ENCODE measurements at regions not wholly inside any gene's neighbourhood (a gene's known extent, or its start where the extent isn't known, plus 50 kb on each side); places are given as distances from the start of the nearest gene placed in this dataset.

DNA sequence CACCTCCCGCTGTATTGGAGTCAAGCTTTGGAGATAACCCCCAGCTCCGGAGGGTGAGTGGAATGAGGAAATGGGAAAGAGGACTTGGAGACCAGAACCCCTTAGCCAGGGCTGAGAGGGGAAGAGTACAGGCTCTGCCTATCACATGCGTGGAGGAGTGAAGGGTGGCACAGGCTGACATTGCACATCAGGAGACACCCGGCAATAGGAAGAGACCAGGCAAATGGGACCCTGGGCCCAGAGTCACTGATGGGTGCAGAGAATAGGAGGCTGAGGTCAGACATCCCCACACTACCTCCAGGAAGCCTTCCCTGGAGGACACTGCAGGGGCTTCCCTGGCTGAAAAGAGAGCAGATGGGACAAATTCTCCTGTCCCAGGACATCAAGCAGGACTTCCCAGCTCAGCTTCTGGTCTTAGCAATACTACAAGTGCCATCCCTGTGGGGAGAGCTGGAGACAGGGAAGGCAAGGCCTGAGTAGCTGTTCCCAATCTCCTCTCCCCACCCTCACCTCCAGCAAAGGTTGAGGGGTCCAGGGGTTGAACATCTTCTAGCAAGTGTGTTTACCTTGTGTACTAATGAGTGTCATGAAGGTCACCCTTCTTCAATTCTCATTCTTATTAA lies 160.7 kb downstream of the BUD13 start:
- DNase-seq (ENCODE audit: low spot score), result no peak
- in situ Hi-C loops (cut with HindIII; ENCODE audit: low sequenced_read_pairs), result no loop called here

DNA sequence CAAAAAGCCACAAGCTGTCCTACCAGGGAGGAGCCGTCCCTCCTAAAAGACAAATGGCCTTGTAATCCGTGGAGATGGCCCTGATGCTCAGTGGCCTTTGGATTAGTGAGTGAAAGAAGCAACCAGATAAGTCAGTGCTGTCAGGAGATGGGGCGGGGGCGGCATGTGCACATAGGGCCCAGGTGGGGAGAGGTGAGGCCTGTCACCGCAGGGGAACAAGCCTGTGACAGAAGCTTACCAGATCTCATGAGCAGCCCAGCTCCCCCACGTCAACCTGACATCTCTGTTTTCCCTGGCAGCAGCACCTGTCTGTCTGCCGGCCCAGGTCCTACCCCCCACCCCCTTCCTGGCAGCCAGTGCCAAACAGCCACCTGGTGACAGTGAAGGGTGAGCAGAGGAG lies 162.6 kb downstream of the BUD13 start:
- peak; percentile 63 for DNase-seq (ENCODE audit: low spot score)
- in situ Hi-C loops (cut with HindIII; ENCODE audit: low sequenced_read_pairs), result no loop called here

- in situ Hi-C loops (cut with HindIII; ENCODE audit: low sequenced_read_pairs), result no loop called here
Measured at GRCh38 chr11:116607027-116607426, 165.8 kb downstream of the BUD13 start.

DNA sequence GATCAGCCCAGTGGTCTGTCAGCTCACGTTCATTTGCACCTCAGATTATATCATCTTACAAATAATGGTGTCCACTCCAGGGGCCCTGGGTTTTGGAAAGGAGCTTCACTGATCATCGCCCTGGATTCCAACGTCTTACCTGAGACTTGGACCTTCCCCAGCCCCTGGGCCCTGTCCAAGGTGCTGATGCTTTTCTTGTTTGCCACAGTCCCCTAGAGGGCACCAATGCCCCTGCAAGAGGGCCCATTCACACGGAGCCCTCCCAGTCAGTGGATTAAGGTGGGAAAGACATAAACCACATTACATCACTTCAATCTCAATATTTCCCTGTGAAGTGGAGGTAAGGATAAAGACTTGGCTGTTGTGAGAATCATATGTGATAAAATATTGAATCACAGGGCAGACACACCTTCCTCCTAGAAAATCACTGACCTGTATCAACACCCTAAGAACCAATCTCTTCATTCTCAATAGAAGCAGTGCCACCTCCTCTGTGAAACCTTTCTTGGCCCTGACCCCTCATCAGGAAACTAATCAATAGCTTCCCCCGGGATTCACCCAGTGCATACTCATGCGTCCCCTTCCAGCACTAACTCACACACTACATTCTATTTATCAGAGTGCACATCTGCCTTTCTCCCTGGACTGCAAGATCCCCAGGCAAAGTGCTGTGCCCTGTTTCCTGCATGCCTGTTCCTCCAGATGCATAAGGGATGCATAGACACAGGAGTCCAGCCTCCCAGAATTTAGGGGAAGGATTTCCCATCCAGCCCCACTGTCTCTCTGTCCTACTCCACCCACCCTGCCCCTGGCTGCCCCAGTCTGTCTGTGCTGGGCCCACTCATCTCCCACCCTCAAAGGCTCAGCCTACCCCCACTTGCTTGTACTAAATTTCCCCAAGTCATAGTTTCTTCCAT lies 167.0 kb downstream of the BUD13 start:
- in situ Hi-C loops (cut with HindIII; ENCODE audit: low sequenced_read_pairs), result no loop called here
- DNase-seq (ENCODE audit: low spot score), result peak; percentile 35

More at GRCh38 chr11:116607027-116607426, 165.8 kb downstream of the BUD13 start:
- DNase-seq (ENCODE audit: low spot score), result no peak

DNA sequence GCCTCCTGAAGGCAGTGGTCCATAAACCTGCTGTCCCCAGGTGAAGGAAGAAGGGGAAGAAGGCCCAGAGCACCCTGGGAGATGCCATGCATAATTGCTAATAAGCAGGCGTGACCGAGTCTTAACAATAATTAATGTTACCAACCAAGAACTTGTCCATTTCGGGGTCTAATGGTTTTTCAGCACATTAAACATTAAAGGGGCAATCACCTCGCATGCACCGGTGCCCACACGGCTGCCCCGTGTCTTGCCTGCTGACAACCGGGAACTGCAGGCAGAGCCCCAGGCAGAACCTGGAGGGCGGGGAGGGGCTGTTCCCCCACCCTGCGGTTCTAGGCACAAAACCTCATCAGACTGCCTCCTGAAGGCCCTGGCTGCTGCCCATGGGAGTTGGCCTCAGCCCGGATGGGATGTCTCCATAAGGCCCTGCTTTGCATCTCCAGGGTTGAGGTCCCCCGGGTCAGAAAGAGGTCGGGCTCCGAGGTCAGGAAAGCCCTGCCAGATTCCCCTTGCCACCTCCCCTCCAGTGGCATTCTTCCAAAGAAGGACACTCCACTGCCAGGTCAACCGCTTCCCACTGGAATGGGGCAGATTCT lies 169.0 kb downstream of the BUD13 start:
- in situ Hi-C loops (cut with HindIII; ENCODE audit: low sequenced_read_pairs), result no loop called here
- DNase-seq (ENCODE audit: low spot score), result no peak

GRCh38 chr11:116602637-116602942 lies 170.2 kb downstream of the BUD13 start:
- no peak for DNase-seq (ENCODE audit: low spot score)
- in situ Hi-C loops (cut with HindIII; ENCODE audit: low sequenced_read_pairs), result no loop called here

- in situ Hi-C loops (cut with HindIII; ENCODE audit: low sequenced_read_pairs), result no loop called here
- DNase-seq (ENCODE audit: low spot score), result no peak
Measured at GRCh38 chr11:116601814-116602636, 170.8 kb downstream of the BUD13 start.

- no peak for DNase-seq (ENCODE audit: low spot score)
Measured at GRCh38 chr11:116600930-116601329, 171.9 kb downstream of the BUD13 start.

DNA sequence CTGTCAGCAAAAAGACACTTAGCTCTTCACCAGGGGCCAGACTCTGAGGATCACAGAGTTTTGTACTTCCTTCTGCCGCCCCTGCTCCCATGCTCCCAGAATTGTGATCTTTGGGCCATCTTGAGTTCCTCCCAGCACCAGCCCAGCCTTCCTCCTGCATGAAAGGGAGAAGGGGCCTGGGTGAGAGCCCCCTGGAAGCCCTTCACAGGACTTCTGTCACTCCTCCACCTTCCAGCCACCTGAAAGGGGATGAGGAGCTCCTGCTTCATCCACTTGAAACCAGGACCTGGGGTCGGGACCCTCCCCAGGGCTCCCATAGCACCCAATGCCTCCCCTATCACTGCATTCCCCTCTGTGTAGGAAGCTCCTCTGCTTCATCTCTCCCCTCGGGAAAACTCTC lies 174.2 kb downstream of the BUD13 start:
- DNase-seq (ENCODE audit: low spot score), result no peak
- in situ Hi-C loops (cut with HindIII; ENCODE audit: low sequenced_read_pairs), result no loop called here

More at GRCh38 chr11:116600930-116601329, 171.9 kb downstream of the BUD13 start:
- in situ Hi-C loops (cut with HindIII; ENCODE audit: low sequenced_read_pairs), result no loop called here

GRCh38 chr11:116598036-116598435 lies 174.8 kb downstream of the BUD13 start:
- in situ Hi-C loops (cut with HindIII; ENCODE audit: low sequenced_read_pairs), result no loop called here
- DNase-seq (ENCODE audit: low spot score), result no peak

DNA sequence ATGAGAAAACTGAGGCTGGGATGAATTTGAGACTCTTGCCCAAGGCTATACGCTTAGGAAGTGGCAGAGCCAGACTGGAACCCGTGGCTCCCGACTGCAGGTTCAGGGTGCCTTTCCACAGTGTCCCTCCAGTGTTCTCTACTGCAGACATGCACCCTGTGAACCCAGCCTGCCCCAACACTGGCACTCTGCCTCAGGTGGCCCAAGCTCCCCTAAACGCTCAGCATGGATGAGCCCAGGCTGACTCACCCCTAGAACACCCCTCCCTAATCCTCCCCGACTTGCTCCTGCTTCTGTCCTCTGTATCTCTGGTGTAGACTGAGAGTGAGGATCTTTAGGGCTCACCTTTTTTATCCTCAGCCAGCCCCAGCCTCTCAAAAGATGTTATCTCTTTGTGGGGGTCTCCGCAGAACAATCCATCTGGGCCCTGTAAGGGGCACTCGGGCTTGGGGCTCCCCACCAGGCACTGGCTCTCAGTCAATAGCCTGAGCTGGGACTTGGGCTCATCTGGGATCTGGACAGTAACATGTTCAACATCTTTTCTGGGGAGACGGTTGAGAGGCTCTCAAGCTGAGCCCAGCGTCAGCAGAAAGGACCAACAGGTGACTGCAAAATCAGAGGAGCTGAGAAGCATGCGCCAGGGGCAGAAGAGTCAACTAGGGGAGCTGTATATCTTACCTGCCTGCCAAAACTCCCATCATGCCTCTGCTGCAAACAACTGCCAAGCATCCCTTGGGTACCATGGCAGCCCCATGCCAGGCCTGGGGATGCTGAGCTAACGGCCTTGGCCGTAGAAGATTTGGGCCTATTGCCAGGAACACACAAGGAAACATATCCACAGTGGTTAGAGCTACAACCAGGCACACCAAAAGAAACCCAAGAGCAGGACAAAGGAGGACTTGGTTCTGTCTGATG lies 176.2 kb downstream of the BUD13 start:
- in situ Hi-C loops (cut with HindIII; ENCODE audit: low sequenced_read_pairs), result no loop called here
- no peak for DNase-seq (ENCODE audit: low spot score)

DNA sequence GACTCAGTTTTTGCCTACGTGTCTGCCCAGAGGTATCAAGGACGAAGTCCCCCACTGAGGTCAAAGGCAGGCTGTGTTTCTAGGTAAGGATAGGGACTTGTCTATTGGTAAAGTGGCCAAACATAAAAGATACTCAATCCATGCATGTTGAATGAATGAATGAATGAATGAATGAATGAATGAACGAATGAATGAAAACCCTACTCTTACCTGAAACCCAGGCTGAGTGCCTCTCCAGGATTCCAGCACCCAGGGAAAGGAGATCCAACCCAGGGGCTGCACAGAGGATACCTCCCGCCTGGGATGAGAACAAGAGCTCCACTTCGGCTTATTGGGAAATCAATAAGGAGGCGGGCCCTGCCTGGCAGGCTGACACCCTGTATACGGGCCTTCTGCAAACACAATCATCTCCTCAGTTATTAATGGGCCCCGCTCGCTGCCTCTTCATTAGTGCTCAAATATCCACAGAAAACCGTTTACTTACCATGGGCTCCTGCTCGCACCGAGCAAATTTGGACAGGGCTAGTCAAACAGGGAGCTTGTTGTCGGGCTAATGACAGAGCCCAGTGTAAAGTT lies 177.4 kb downstream of the BUD13 start:
- in situ Hi-C loops (cut with HindIII; ENCODE audit: low sequenced_read_pairs), result no loop called here
- DNase-seq (ENCODE audit: low spot score), result no peak

DNA sequence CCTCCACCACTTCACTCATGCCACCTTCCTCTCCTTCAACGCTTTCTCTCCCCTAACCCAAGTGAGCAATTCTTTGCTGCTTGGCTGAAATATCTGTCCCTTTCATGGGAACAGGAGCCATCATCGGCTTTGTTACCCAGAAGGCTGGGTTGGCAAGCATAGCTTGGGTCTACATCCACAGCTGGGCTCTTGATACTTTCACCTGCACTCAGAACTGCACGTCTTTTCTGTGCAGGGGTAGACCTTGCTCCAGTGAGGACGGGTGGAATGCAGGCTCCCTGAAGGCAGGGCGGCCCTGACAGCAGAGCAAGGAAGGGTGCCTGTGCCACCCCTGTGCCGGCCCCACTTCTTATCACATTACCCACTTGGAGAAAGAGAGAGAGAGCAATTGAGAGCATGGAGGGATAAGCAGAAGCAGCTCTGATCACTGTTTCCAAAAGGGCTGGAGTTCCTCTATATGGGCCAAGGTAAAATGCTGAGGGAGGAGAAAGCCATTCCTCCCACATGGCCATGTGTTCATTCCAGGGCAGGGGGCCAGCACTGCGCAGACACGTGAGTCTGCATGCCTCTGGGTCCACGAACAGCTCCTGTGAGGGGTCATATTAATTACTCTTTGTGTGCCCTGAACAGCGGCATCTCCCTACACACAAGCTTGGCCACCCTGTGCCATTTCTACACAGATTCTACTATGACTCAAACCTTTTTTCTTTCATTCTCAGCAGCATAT lies 181.8 kb downstream of the BUD13 start:
- DNase-seq (ENCODE audit: low spot score), result peak; percentile 47
- in situ Hi-C loops (cut with HindIII; ENCODE audit: low sequenced_read_pairs), result no loop called here

DNA sequence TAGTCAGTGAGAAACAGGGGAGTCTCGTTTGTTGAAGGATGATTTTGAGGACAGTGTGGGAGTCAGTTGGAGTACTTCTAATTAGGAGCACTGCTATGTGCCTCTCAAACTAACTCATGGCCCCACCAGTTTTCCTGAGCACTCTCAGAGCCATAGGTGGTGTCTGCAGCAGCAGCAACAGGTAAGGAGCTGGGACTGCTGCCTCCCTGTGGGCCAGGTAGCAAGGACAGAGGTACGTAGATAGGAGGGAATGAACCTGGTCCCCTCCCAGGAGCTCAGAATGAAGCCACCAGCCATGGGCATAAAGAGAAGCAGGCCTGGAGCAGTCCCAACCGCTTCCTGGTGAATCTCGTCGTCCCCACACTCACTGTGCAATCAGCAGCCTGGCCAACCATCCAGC lies 183.4 kb downstream of the BUD13 start:
- DNase-seq (ENCODE audit: low spot score), result no peak
- in situ Hi-C loops (cut with HindIII; ENCODE audit: low sequenced_read_pairs), result no loop called here

DNA sequence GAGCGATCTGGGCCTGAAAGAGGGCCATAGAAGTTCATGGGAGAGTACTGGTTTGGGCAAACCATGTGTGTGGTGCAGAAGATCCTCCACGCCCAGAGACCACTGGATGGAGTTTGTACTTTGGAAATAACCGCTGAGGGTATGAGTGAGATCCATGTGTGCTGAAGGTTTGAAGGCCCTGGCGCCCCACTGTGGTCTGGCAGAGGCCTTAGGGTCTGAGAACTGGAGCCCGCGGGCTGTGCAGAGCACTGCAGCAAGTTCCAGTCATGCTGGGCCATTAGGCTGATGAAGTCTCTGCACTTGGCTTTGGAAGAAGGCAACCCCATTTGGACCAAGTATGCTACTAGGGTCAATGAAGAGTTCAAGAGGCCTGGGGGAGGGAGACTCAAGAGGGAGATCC lies 186.4 kb downstream of the BUD13 start:
- in situ Hi-C loops (cut with HindIII; ENCODE audit: low sequenced_read_pairs), result no loop called here
- no peak for DNase-seq (ENCODE audit: low spot score)

DNA sequence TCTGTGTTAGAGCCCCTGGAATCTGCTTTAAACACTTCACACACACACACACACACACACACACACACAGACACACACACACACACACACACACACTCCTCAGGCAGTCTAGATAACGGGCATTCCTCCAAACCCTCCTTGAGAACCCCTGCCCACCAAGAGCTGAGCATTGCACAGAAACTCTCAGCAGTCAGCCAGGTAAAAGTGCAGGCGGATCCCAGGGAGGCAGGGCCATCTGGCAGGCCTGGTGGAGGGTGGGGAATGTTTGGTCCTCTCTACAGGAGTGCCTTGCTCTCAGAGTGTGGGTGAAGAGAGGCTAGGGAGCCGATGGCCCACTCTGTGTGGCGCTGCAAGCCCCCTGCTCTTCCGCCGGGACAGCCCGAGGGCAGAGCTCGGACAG lies 190.2 kb downstream of the BUD13 start:
- no peak for DNase-seq (ENCODE audit: low spot score)
- in situ Hi-C loops (cut with HindIII; ENCODE audit: low sequenced_read_pairs), result no loop called here

DNA sequence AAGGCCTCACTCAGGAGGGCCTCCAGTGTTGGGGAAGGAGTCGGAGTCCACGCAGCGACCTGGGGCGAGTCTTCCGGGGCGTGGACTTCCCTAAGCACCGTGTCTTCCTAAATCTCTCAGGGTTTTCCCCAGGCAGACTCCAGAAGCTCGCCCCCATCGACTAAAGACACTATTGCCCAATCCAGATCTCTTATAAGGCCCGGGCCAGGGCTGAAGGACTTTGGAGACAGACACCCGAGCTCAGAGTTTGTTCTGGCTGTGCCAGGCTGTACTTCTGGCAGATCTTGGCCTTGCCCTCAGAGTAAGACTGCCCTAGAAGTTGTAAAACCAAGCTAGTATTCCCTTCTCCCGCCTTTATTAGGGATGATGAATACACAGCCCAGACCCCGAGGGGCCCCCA lies 191.4 kb downstream of the BUD13 start:
- DNase-seq (ENCODE audit: low spot score), result no peak
- in situ Hi-C loops (cut with HindIII; ENCODE audit: low sequenced_read_pairs), result no loop called here

- in situ Hi-C loops (cut with HindIII; ENCODE audit: low sequenced_read_pairs), result no loop called here
- DNase-seq (ENCODE audit: low spot score), result no peak
Measured at GRCh38 chr11:116580799-116581198, 192.0 kb downstream of the BUD13 start.

All from G401 (cell line).